Keratinocyte (primary cell): ENCODE measurements at regions not wholly inside any gene's neighbourhood (a gene's known extent, or its start where the extent isn't known, plus 50 kb on each side); places are given as distances from the start of the nearest gene placed in this dataset.

Source experiments
- CTCF ChIP-seq, 3 experiments: IDR thresholded peaks in 1 of 3; conservative IDR thresholded peaks in 1 of 3; optimal IDR thresholded peaks in 1 of 3; 2 replicates in 2 of 3; 3 replicates in 1 of 3; pipeline versions ENCODE3 to v1.5.1; 2011; ENCODE audit warnings: low read length in 3 of 3, mild to moderate bottlenecking in 3 of 3, moderate library complexity in 2 of 3, control low read depth in 1 of 3, inconsistent platforms in 1 of 3; ENCODE audit not compliant: insufficient read depth in 2 of 3; ENCODE audit errors: extremely low read depth in 1 of 3
- EZH2 ChIP-seq: IDR thresholded peaks from one replicate; pipeline ENCODE4 v1.6.1; 2012; ENCODE audit warnings: inconsistent platforms, mild to moderate bottlenecking, low read length, moderate library complexity

GRCh38 chr7:73921623-73922528 lies 60.9 kb downstream of the TMEM270 start:
- TF ChIP-seq CTCF (optimal IDR thresholded peaks at IDR 0.05 in 1 of 3, IDR thresholded peaks at IDR 0.05 in 1 of 3, conservative IDR thresholded peaks at IDR 0.05 in 1 of 3; ENCODE audit: extremely low read depth in 1 of 3, insufficient read depth in 2 of 3, low read length in 3 of 3) (no peak), EZH2 (no peak)
